CD4-positive, alpha-beta T cell (primary cell): ENCODE measurements at regions not wholly inside any gene's neighbourhood (a gene's known extent, or its start where the extent isn't known, plus 50 kb on each side); places are given as distances from the start of the nearest gene placed in this dataset.

Experiments used
- ATAC-seq: fragments of 200-7000 bp; cut with Tn5 transposase; one replicate; pipeline ENCODE4 v1.10.0; 2022; ENCODE audit warnings: mild to moderate bottlenecking; ENCODE audit not compliant: poor library complexity
- CTCF ChIA-PET: fragments of 350-600 bp; sonication (Branson Sonifier 250); formaldehyde crosslinking; loops from one replicate; lab custom pipeline; 2021; ENCODE audit warnings: antibody characterized with exemption, inconsistent platforms; lab: Charles Lee
- POLR2A ChIA-PET: fragments of 350-600 bp; sonication (Branson Sonifier 250); formaldehyde crosslinking; loops from one replicate; lab custom pipeline; 2021; ENCODE audit warnings: antibody characterized with exemption, inconsistent platforms; lab: Charles Lee
- DNase-seq, 14 experiments: peaks; one replicate each; pipeline ENCODE4 v3.0.0-alpha.2; 2013 to 2020; ENCODE audit warnings: mixed read lengths in 2 of 14
- H3K27ac ChIP-seq, 2 donors: one replicate each; pipeline versions ENCODE4 v1.5.1 to v1.7.0; 2013; ENCODE audit warnings: low read length in 2 of 2, low read depth in 1 of 2, mild to moderate bottlenecking in 1 of 2
- H3K27me3 ChIP-seq, 2 experiments: 1 replicate in 1 of 2; 2 replicates in 1 of 2; pipeline versions ENCODE4 v1.6.1 to v1.7.0; 2013; ENCODE audit warnings: low read length in 2 of 2, control low read depth in 1 of 2, mild to moderate bottlenecking in 1 of 2, moderate library complexity in 1 of 2; ENCODE audit not compliant: insufficient read depth in 2 of 2, control insufficient read depth in 1 of 2
- H3K36me3 ChIP-seq: one replicate; pipeline ENCODE4 v1.6.1; 2013; ENCODE audit warnings: low read length, control low read depth; ENCODE audit not compliant: insufficient read depth
- H3K4me1 ChIP-seq: one replicate; pipeline ENCODE4 v1.6.1; 2013; ENCODE audit warnings: low read length, control low read depth; ENCODE audit not compliant: insufficient read depth
- H3K4me3 ChIP-seq: one replicate; pipeline ENCODE4 v1.5.1; 2013; ENCODE audit warnings: mild to moderate bottlenecking, low read length, moderate library complexity
- H3K9me3 ChIP-seq, 2 experiments: 1 replicate in 1 of 2; 2 replicates in 1 of 2; pipeline versions ENCODE4 v1.6.1 to v1.7.0; 2013; ENCODE audit warnings: low read length in 2 of 2, mild to moderate bottlenecking in 2 of 2, control low read depth in 1 of 2, moderate library complexity in 1 of 2; ENCODE audit not compliant: control insufficient read depth in 1 of 2, insufficient read depth in 1 of 2
- H3K27ac Mint-ChIP-seq: one replicate; pipeline ENCODE4 v1.8.0; 2020; ENCODE audit warnings: mixed read lengths
- H3K27me3 Mint-ChIP-seq: one replicate; pipeline ENCODE4 v1.8.0; 2021; ENCODE audit warnings: mixed read lengths
- H3K36me3 Mint-ChIP-seq: one replicate; pipeline ENCODE4 v1.8.0; 2021; ENCODE audit warnings: low read depth, mixed read lengths
- H3K4me1 Mint-ChIP-seq: one replicate; pipeline ENCODE4 v1.8.0; 2021; ENCODE audit warnings: low read depth, mixed read lengths
- H3K4me3 Mint-ChIP-seq: one replicate; pipeline ENCODE4 v1.8.0; 2020; ENCODE audit warnings: mild to moderate bottlenecking, mixed read lengths
- H3K9me3 Mint-ChIP-seq: one replicate; pipeline ENCODE4 v1.8.0; 2020; ENCODE audit warnings: mixed read lengths
- CTCF ChIP-seq: fragments of 200-600 bp; IDR thresholded peaks from one replicate; pipeline ENCODE4 v1.8.0; 2022; ENCODE audit warnings: antibody characterized with exemption, mild to moderate bottlenecking
- intact Hi-C, 2 experiments: fragments of 100-400 bp; cut with DNase I in 1 of 2; cut with micrococcal nuclease in 1 of 2; formaldehyde crosslinking; loops; one replicate each; pipeline versions ENCODE4 v1.15.1 to v1.9.0; 2023 to 2025; cut with DNase I, micrococcal nuclease

- Histone ChIP-seq H3K27me3 (no peaks in the 10 kb centered on the region), H3K36me3 (no peaks in the 10 kb centered on the region), H3K27ac (no peak overlapping the region), H3K4me3 (no peak overlapping the region), H3K4me1 (no peaks in the 10 kb centered on the region), H3K9me3 (no peaks in the 10 kb centered on the region)
- Mint-ChIP-seq H3K27me3 (no peaks in the 10 kb centered on the region), H3K36me3 (no peaks in the 10 kb centered on the region), H3K4me3 (no peak overlapping the region), H3K9me3 (peaks cover 2% of the 10 kb centered on the region), H3K4me1 (no peaks in the 10 kb centered on the region), H3K27ac (no peak overlapping the region)
- ATAC-seq (no peak), DNase-seq (no peak)
- CTCF ChIA-PET = no interaction called here
- POLR2A ChIA-PET = no interaction called here
- intact Hi-C loops = no loop called here
- no peak for TF ChIP-seq CTCF
Observed at GRCh38 chr1:24263211-24263610, 55.9 kb upstream of the GRHL3 start.

- CTCF ChIA-PET = no interaction called here
- no peaks in the 10 kb centered on the region for H3K36me3 Mint-ChIP-seq
- no peak for ATAC-seq
Observed at GRCh38 chr1:24261977-24262376, 57.2 kb upstream of the GRHL3 start.

GRCh38 chr1:24258735-24259424 is 60.3 kb upstream of the GRHL3 start:
- POLR2A ChIA-PET = interaction anchor here (0.6 kb wide), 1 partner anchor 350 kb away, joined by 3 read pairs; no protein-coding TSS in a partner anchor
- Histone ChIP-seq H3K27ac (no peak overlapping the region), H3K4me1 (no peaks in the 10 kb centered on the region), H3K9me3 (no peaks in the 10 kb centered on the region), H3K36me3 (no peaks in the 10 kb centered on the region), H3K27me3 (no peaks in the 10 kb centered on the region), H3K4me3 (no peak overlapping the region)
- ATAC-seq = no peak
- H3K4me3 Mint-ChIP-seq = no peak overlapping the region
- H3K4me1 Mint-ChIP-seq = no peaks in the 10 kb centered on the region
- H3K9me3 Mint-ChIP-seq = peaks cover 2% of the 10 kb centered on the region
- no peak overlapping the region for H3K27ac Mint-ChIP-seq
- CTCF ChIA-PET = interaction anchor here (0.6 kb wide), 1 partner anchor 188 kb away, joined by 3 read pairs; no protein-coding TSS in a partner anchor
- no peaks in the 10 kb centered on the region for H3K36me3 Mint-ChIP-seq
- no peak for TF ChIP-seq CTCF
- no peak for DNase-seq
- intact Hi-C loops = no loop called here
- no peaks in the 10 kb centered on the region for H3K27me3 Mint-ChIP-seq

More at GRCh38 chr1:24261977-24262376, 57.2 kb upstream of the GRHL3 start:
- no peak overlapping the region for H3K27ac Mint-ChIP-seq
- no peaks in the 10 kb centered on the region for H3K27me3 ChIP-seq
- peaks cover 2% of the 10 kb centered on the region for H3K9me3 Mint-ChIP-seq
- DNase-seq = no peak
- no peaks in the 10 kb centered on the region for H3K9me3 ChIP-seq
- no peak for TF ChIP-seq CTCF
- no peaks in the 10 kb centered on the region for H3K4me1 ChIP-seq
- H3K4me1 Mint-ChIP-seq = no peaks in the 10 kb centered on the region
- H3K27me3 Mint-ChIP-seq = no peaks in the 10 kb centered on the region
- POLR2A ChIA-PET = no interaction called here
- H3K36me3 ChIP-seq = no peaks in the 10 kb centered on the region
- H3K4me3 Mint-ChIP-seq = no peak overlapping the region
- H3K27ac ChIP-seq = no peak overlapping the region
- no peak overlapping the region for H3K4me3 ChIP-seq
- intact Hi-C loops = no loop called here
